Upper lobe of right lung (tissue), 1 donor: ENCODE measurements at regions not wholly inside any gene's neighbourhood (a gene's known extent, or its start where the extent isn't known, plus 50 kb on each side); places are given as distances from the start of the nearest gene placed in this dataset.

ENCODE experiments used
- ATAC-seq: fragments of 200-7000 bp; cut with Tn5 transposase; one replicate; pipeline ENCODE4 v1.9.1; 2020; ENCODE audit warnings: mild to moderate bottlenecking, moderate library complexity
- DNase-seq: peaks from one replicate; pipeline ENCODE4 v3.0.0-alpha.2; 2020
- H3K27ac ChIP-seq: fragments of 200-600 bp; one replicate; pipeline ENCODE4 v1.8.0; 2022
- H3K27me3 ChIP-seq: fragments of 200-600 bp; one replicate; pipeline ENCODE4 v1.8.0; 2022; ENCODE audit warnings: mild to moderate bottlenecking
- H3K36me3 ChIP-seq: fragments of 200-600 bp; one replicate; pipeline ENCODE4 v1.8.0; 2022
- H3K4me1 ChIP-seq: fragments of 200-600 bp; one replicate; pipeline ENCODE4 v1.8.0; 2022
- H3K4me3 ChIP-seq: fragments of 200-600 bp; one replicate; pipeline ENCODE4 v1.8.0; 2022; ENCODE audit warnings: mild to moderate bottlenecking
- H3K9me3 ChIP-seq: fragments of 200-600 bp; one replicate; pipeline ENCODE4 v1.8.0; 2022
- CTCF ChIP-seq: fragments of 200-600 bp; IDR thresholded peaks from one replicate; pipeline ENCODE4 v1.8.0; 2022; ENCODE audit warnings: antibody characterized with exemption
- intact Hi-C: fragments of 100-400 bp; cut with DNase I; formaldehyde crosslinking; loops from one replicate; pipeline ENCODE4 v1.11.0; 2022
- donor health status: DM: no; HTN: yes; CAD: no; lungs with severe emphysema.

DNA sequence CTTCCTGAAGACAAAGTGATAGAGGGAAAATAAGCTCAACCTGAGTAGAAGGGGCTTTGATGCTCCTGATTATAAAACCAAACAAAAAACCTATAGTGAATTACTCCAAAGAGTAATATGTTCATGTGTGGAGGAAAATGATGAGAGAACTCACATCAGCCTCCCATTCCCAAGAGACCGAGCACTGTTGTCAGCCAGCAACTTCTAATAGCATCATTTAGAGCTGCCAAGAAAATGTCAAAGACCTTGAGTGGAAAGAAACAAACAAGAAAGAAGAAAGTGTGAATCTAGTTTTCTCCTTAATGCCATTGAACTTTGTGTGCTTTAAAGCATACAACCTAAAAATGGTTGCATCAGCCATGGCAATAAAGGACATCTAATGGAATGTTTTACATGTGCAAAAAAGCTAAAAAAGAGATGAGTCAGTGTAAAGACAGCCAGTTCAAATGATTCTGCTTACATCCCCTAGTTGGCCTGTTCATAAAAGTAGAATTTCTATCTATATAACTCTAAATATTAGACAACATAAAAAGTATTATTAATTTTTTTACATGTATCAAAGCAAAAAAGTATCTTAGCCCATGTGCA is 1066.2 kb downstream of the TDRD15 start:
- Histone ChIP-seq H3K36me3 (no peaks in the 10 kb centered on the region), H3K27ac (no peak overlapping the region), H3K4me1 (no peaks in the 10 kb centered on the region), H3K4me3 (no peak overlapping the region), H3K9me3 (no peaks in the 10 kb centered on the region), H3K27me3 (no peaks in the 10 kb centered on the region)
- DNase-seq (no peak), ATAC-seq (no peak)
- intact Hi-C loops, result no loop called here
- TF ChIP-seq CTCF, result no peak

GRCh38 chr2:22194218-22194617 is 1070.5 kb downstream of the TDRD15 start:
- Histone ChIP-seq H3K27ac (no peak overlapping the region), H3K27me3 (no peaks in the 10 kb centered on the region), H3K4me1 (no peaks in the 10 kb centered on the region), H3K36me3 (no peaks in the 10 kb centered on the region), H3K4me3 (no peak overlapping the region), H3K9me3 (no peaks in the 10 kb centered on the region)
- DNase-seq (no peak), ATAC-seq (no peak)
- intact Hi-C loops, result no loop called here
- no peak for TF ChIP-seq CTCF

GRCh38 chr2:22196806-22197205 is 1073.0 kb downstream of the TDRD15 start:
- no peak for DNase-seq
- H3K4me1 ChIP-seq, result no peaks in the 10 kb centered on the region
- H3K9me3 ChIP-seq, result no peaks in the 10 kb centered on the region
- ATAC-seq, result no peak
- intact Hi-C loops, result no loop called here
- no peak overlapping the region for H3K4me3 ChIP-seq
- H3K27ac ChIP-seq, result no peak overlapping the region
- no peaks in the 10 kb centered on the region for H3K27me3 ChIP-seq
- no peaks in the 10 kb centered on the region for H3K36me3 ChIP-seq
- TF ChIP-seq CTCF, result no peak

GRCh38 chr2:22198381-22199283 is 1074.9 kb downstream of the TDRD15 start:
- intact Hi-C loops, result no loop called here
- Histone ChIP-seq H3K27ac (no peak overlapping the region), H3K4me1 (no peaks in the 10 kb centered on the region), H3K9me3 (no peaks in the 10 kb centered on the region), H3K27me3 (no peaks in the 10 kb centered on the region), H3K4me3 (no peak overlapping the region), H3K36me3 (no peaks in the 10 kb centered on the region)
- no peak for ATAC-seq
- no peak for TF ChIP-seq CTCF
- DNase-seq, result no peak

GRCh38 chr2:22199994-22200393 is 1076.2 kb downstream of the TDRD15 start:
- H3K4me1 ChIP-seq, result no peaks in the 10 kb centered on the region
- no peak for TF ChIP-seq CTCF
- no peak for DNase-seq
- H3K27me3 ChIP-seq, result no peaks in the 10 kb centered on the region
- no peaks in the 10 kb centered on the region for H3K36me3 ChIP-seq
- no peak overlapping the region for H3K4me3 ChIP-seq
- H3K27ac ChIP-seq, result no peak overlapping the region
- no peak for ATAC-seq
- intact Hi-C loops, result no loop called here
- H3K9me3 ChIP-seq, result no peaks in the 10 kb centered on the region
